Activated CD8-positive, alpha-beta memory T cell treated with anti-CD3 and anti-CD28 coated beads, Interleukin-2, amount 50 U/mL, for 24 hours (primary cell): ENCODE measurements at regions not wholly inside any gene's neighbourhood (a gene's known extent, or its start where the extent isn't known, plus 50 kb on each side); places are given as distances from the start of the nearest gene placed in this dataset.
"Not testable (repeated sequence)": the region's sequence is repeated elsewhere in the genome, so short reads cannot be mapped to it uniquely, and the experiment has no call there.

Experiments used
- DNase-seq: peaks from one replicate; pipeline ENCODE4 v3.0.0-alpha.2; 2020; ENCODE audit errors: extremely low read depth

DNA sequence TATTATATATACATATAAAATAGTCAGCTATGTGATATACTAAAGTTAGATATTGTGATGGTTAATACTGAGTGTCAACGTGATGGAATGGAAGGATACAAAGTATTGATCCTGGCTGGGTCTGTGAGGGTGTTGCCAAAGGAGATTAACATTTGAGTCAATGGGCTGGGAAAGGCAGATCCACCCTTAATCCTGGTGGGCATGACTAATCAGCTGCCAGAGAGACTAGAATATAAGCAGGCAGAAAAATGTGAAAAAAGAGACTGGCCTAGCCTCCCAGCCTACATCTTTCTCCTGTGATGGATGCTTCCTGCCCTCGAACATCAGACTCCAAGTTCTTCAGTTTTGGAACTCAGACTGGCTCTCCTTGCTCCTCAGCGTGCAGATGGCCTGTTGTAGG lies 321.6 kb upstream of the NT5E start:
- not testable (repeated sequence) for DNase-seq

DNA sequence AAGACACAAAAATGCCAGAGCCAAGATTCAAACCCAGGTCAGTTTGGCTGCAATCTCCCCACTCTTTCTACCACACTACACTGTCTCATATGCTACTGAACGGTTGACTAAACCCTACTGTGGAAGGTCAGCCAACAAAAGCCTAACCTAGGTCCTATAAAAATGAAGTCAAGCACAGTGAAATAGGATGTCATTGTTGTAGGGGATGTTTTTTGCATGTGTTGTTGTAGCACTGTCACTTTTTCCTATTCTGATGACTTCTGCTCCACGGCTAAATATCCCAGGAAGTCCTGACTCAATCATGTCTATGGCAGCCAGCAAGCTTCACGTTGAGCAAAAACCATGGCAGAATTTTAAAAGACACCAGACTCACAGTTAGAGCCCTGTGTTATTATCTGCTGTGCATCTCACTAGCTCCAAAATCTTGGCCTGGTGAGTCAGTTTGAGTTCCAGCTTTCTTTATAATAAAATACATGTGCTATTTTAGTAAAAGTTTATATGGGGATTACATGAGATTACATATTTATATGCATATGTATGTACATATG lies 322.1 kb upstream of the NT5E start:
- no peak for DNase-seq

DNA sequence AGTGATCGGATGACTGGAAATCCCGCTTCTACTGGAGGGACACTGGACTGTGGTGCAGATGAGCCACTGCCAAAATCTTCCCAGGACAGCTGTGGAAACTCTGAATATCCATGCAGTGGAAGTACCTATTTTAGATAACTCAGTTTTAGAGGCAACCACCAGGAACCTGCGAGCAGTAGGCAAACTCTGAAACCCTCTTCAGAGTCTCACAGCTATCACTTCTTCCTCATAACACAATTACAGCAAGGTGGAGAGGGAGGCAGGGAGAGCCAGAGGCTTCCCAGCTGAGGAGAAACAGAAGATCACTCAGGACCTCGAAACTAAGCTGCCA lies 322.8 kb upstream of the NT5E start:
- DNase-seq, result no peak

DNA sequence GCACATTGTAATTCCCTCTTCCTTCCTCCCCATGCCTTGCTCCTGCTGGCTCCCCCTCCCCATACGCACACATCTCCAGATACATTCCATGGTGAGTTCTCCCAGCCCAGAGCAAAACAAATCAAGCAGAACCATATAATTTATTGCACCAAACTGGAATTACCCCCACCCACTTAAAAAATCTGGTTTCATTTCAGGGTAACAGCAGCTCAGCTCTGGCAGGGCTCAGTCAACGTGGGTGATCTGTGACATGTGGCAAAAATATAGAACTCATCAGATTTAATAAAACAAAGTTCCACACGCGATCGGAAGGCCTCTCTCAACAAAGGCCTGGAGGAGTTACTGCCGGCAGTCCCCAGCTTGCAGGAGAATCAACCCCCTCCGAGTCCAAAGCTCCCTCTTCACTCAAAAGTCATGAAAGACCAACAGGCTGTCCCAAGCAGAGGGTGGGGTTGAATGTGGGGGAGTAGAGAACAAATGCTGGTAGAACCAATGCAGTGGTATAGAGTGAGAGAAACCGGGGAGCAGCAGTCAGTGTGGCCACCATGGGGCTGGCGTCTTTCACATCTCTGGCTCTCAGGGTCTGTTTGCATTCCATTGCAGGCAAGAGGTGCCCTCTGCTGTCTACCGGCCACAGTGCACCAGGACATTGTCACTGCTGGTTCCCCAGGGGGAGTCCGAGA lies 323.3 kb upstream of the NT5E start:
- DNase-seq, result no peak

DNA sequence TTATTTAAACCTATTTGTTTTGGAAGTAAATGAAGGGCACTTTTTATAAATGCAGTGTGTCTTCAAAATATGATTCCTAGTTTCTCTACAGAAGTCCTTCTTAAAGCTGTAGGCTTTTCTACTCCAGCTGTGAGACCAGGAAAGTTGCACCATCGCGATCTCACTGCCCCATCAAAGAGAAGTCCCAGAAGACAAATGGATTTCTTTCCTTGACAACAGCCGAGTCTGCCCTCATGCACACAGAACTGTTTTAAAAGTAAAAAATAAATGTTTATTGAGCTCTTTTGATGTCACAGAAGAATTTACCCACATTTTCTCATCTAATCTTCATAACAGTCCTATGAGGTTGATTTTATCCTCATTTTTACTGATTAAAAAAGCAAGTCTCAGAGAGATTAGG lies 324.4 kb upstream of the NT5E start:
- no peak for DNase-seq

DNA sequence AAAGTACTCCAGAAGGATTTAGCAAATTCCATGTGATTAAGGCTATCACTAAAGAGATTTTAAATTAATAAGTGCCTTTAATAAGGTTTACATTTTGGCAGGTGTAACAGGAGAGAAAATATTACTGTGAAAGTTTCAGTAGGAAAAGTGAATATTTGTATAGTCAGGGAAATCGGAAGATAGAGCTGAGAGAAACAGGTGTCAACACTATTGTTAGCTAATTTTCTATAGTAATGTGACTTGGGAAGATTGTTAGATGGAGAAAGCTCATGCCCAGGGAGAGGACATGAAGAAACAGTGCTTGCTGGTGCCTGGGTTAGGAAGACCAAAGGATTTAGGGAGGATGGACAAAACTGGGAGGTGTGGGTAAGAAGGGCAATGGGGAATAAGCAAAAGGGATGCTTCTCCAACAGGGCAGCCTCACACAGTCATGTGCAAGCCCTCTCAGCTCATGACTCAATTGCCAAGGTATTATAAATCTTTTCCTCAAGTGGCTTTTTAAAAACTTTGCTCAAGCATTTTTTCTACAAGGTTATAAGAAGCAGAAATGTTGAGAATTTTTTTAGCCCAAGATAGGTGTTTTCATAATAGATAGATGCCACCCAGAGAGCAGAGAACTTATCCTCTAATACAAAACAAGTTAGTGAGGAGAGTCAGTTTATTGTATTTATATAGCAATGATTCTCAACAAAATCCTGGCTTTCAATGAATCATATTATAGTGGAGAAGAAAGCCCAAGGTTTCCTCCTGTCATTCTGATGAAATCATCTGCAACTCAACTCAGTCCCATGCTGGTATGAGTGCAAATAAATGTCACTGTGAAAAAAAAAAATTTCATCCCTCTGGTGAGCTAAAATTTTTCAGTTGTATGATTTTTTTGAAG lies 325.2 kb upstream of the NT5E start:
- no peak for DNase-seq

DNA sequence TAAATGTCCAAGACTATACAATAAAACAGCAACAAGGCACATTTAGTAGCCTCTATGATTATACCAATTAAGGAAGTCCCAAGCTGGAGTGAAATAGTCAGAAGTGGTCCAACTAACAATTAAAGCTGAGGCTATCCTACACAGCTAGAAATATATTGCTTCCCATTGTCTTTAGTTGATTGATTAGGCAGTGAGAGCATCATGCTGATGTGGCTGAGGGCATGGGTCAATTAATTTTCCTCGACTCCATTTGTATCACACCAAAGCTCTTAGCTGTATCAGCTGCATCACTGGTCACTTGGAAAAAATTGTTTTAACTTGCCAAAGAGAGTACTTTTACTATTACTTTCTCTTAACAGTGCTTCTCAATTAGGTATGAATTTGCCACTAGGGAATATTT lies 328.7 kb upstream of the NT5E start:
- no peak for DNase-seq

DNA sequence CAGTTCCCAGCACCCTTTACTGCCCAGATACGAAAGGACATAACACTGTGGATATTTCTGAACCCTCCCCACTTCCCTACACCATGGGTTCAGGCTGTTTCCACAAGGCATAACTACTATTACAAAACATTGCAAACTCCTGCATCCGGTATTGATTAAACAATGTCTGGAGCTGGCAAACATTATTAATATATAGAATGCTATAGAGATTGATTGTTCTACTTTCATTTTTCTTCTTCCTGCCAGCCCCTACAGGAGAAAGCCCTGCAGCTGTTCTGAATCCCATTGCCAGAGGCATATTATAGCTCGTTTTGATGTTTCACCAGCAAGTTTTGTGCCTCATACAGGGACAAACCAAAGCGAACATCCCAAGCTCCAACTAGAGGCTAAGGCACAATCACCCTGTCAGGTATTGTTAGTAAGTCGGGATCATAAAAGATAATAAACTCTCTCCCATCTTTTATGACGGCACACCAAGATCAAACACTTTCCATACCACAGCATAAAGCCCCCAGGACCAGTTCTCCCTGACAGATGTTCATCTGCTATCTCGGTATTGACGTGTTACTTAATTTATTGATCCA lies 331.1 kb upstream of the NT5E start:
- DNase-seq, result no peak

DNA sequence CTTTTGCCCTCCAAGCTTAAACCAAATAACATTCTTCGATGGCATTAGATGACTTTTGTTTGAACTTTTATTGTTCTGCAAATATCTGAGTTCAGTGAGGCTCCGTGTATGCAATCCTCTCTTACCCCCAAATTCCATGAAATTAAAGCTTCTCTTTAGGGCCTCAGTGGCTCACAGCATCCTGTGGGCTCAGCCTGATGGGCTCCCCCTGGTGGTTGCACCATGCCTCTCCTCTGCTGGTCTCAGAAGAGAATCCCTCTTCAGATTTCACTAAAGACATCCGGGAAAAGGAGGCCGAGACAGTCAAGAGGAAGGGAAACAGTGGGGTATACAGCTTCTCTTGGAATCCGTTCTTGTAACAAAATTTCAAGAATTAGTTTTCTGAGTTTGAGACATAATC lies 331.6 kb upstream of the NT5E start:
- DNase-seq, result no peak

DNA sequence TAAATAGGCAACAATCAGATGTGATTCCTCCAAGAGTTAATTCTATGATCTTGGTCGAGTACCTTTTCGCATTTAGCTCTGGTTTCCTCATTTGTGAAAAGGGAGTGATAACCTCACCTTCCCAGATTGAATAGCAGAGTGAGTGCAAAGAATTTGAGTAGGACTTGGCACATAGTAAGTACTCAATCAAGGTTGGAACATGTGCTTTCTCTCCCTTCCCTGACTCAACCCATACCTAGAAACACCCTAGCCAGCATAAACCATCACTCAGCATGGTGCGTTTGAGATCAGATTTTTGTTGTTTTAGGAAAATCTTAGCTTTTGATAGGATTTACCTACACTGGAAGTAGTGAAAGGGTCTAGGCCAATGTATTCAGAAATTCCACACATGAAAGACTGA lies 333.4 kb upstream of the NT5E start:
- DNase-seq, result no peak

DNA sequence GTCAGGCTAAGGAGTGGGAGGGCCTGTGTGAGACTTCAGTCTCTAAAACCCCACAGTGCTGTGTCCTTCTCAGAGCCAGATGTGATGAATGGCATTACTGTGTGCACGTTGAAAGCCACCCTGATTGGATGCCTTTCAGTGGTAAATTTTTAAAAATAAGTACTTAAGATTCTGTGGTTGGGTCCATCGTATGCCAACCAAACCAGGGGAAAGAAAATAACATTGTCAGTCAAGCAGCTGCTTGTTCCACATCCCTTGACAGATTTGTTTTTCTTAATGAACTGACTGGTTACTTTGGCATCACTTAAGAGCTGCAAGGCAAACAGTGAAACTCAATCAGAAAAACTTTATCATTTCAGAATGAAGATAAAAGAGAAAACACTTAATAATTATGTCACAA lies 334.0 kb upstream of the NT5E start:
- DNase-seq, result no peak

DNA sequence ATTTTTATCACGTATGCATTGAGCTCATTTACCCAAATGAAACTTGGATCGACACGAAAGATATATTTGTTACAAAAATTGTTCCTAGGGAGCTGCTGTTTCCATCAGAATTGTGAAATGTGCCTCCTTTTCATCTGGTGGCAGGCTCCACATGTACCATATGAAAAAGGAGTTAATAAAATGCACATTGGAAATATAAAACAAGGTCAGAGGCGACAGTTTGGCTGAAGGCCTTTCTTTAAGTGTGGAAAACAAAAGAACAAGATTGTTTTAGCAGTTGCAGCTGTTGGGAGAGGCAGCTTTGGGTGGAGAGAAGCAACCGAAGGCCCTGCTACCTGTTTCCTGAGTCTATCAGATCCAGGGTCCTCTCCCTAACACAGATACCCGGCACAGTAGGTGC lies 334.5 kb upstream of the NT5E start:
- DNase-seq, result no peak

DNA sequence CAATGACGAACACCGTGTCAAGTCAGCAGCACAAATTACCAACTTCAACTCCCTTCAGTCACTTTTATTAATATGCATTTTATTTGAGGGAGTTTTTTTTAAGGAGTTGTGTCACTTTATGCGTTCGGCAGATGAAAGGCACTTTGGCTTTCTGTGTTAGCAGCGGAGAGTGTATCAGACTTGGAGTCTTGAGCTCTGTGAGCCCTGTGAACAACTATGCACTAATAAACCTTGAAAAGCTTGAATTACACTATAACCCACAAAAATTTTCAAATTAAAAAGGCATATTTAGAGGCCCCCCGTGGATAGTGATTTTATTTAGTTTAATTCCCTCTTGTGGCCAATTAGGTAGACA lies 335.3 kb upstream of the NT5E start:
- no peak for DNase-seq

DNA sequence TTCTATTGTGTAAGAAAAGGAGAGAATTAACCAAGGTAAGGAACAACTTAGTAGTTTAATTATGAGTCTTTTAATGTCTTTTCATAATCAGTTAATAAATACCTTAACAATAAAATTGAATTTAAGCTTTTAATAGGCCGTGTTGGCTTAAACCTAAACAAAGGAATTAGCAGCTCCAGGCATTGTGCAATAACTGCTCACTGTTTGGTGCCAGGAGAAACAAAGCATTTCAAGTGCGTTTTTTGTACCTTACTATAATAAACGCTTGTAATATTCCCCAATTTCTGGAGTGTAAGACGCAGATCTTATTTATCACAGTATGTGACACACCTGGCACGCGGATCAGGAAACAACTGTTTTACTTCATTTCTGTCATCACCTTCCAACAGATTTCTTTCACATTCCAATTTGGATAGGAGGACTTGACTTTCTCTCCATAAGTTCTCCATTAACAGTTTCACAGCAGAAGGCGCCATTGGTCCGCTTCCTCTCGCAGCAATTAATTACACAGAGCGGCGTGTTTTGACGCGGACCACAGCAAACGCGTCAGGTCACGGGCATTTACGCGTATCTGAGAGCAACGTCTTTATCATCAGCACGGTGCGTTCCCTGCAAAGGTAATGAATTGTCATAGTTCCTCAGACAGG lies 335.8 kb upstream of the NT5E start:
- no peak for DNase-seq

DNA sequence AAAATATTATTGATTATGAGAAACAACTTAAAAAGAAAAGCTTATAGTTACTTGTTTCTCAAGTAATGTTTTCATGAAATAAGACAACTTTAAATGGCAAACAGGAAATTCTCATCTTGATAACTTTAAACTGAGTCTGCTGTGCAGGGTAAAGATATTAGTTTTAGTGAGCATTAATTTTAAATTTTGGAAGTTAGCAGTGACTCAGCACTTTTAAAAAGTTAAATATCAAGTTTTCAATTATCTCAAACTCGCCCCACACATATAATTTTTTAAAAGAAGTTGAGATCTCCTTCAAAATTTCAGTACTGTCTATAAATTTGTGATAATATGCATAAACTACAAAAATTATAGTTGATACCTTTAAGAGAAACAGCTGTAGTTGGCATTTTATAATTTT lies 337.3 kb upstream of the NT5E start:
- no peak for DNase-seq

DNA sequence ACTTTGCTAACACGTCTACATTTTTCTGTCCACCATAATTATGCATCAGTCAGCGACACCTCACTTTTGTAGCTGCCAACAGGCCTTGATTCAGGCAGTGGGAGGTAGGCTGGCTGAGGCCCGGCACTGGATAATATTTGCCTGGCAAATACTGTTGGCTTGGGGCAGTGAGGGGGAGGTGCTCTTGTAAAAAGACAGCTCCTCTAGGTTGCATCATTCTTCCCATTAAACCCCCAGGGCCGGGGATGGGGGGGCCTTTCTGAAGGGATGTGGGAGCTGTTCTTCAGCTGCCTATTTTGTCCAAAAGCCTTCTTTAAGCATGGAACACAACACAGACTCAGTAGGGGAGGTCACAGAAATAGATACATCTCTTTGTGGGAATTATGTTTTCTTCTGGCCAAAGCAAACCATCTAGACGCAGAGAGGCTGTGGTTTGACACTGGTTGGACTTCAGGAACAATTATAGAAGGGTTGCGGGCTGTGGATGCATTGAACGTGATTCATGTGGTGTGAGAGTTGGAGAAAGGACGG lies 338.3 kb upstream of the NT5E start:
- no peak for DNase-seq

DNA sequence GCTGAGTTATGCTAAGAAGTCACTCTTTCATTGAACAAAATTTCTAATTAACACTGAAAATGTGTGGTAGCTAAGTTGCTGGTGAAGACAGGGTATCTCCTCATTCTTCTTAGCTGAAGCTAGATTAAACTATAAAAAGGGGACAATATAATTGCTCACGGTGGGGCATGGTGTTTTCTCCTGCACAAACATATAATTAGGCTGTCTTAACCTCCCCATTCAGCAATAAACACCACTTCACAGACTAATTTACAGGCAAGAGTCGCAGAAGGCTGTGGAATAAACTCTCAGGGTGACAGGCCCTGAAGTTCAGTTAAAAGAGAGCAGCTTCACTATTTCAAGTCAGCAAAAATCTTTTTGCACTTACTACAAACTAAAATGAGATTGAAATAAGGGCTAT lies 338.9 kb upstream of the NT5E start:
- no peak for DNase-seq

DNA sequence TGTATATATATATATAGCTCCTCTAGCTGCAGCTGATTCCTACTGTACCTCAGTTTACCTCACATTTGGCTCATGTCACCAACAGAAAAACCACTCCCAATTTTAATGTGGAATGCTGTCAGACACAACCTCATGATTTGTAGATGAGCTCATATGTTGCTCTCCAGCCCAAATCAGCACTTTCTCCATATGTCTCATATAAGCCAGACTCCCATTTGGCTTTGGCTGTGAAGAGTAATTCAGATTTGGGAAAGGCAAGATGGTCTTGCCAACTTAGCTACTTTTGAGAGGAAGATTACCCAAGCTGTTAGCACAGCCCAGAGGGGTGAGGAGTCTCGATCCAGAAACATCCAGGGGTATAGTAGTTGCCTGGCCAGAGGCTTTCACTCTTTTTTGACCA lies 342.2 kb upstream of the NT5E start:
- DNase-seq, result no peak

DNA sequence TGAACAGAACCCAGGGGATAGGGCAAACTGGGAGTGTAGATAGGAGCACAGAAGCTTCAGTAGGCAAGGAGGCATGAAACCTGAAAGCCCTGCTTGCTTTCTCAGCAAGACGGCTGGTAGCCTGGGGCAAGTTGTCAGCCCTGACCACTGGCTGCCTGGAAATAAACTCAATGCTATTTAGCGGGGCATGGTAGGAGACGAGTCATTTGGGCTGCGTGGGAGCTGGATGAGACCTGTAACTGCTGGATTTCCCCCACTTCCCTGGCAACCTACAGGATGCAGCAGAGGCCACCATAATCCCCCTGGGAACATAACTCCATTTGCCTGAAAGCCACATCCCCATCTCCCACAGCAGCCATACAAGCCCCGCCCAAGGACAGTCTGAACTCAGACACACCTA lies 332.6 kb upstream of the TBX18 start:
- no peak for DNase-seq

DNA sequence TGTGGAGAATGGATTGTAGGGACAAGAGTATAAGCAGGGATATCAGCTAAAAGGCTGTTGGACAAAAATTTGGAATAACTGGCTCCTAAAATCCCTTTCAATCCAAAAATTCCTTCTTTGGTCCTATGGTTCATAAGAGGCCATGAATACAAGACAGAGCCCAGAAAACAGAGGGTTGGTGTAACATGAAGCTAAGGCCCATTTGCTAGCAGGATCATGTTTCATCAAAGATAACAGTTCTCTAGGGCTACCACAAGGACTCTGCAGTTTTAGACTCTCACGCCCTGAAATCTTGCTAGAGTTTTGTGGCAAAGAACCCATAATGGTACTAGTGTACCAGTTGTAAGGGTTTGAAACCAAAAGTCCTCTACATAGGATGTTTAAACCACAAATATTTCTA lies 327.8 kb upstream of the TBX18 start:
- DNase-seq, result no peak

DNA sequence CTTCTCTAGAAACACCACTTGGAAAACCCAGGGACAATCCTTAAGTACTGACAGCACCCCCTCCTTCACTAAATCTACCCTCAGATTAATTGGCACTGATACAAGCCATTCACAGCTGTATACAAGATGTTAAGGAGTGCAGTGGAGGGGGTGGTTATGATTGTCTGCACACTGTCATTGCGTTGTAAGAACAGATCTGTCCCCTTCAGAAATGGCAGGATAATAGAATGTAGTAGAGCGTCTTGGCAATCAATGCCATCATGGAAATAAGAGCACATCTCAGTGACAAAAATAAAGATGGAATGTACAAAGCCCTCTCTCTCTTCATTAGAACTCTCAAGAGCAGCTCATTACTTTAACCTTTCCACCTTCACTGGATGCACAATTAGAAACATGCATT lies 324.9 kb upstream of the TBX18 start:
- no peak for DNase-seq

DNA sequence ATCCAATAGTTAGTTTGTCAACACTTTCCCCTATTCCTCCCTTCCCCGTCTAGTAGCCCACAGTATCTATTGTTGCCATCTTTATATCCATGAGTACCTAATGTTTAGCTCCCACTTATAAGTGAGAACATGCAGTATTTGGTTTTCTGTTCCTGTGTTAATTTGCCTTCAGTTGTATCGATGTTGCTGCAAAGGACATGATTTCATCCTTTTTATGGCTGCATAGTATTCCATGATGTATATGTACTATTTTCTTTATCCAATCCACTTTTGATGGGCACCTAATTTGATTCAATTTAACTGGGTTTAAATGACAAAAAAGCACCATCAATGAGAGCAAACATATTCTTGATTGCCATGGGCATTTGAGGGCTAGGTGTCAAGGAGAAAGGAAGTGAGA lies 321.5 kb upstream of the TBX18 start:
- no peak for DNase-seq
